H1 (cell line): ENCODE measurements at regions not wholly inside any gene's neighbourhood (a gene's known extent, or its start where the extent isn't known, plus 50 kb on each side); places are given as distances from the start of the nearest gene placed in this dataset.

Experiments used
- CTCF ChIA-PET: fragments of 300-600 bp; sonication (Branson Sonifier 250); formaldehyde crosslinking; loops from one replicate; lab custom pipeline; 2021; ENCODE audit not compliant: partially characterized antibody; lab: Charles Lee
- POLR2A ChIA-PET: fragments of 300-600 bp; sonication (Branson Sonifier 250); formaldehyde crosslinking; loops from one replicate; lab custom pipeline; 2021; ENCODE audit warnings: inconsistent platforms; ENCODE audit not compliant: partially characterized antibody; lab: Charles Lee
- DNase-seq, 2 experiments: peaks; one replicate each; pipeline versions ENCODE4 v3.0.0 to v3.0.0-alpha.2; 2010 to 2022; ENCODE audit warnings: low spot score in 2 of 2, low read depth in 1 of 2, mixed read lengths in 1 of 2
- FAIRE-seq: peaks from 2 replicates; lab custom pipeline; 2011; peaks lifted over from hg19 to GRCh38; lab: Jason Lieb, UNC
- H2AFZ ChIP-seq: 2 replicates; pipeline ENCODE4 v1.8.1; 2012; ENCODE audit warnings: low read length, inconsistent platforms
- H2AK5ac ChIP-seq: 2 replicates; pipeline ENCODE4 v1.6.1; 2013; ENCODE audit warnings: low read depth, low read length
- H2BK120ac ChIP-seq: replicated peaks from 2 replicates; pipeline ENCODE3; 2013; ENCODE audit warnings: low read depth, low read length, inconsistent platforms
- H2BK12ac ChIP-seq: 2 replicates; pipeline ENCODE4 v1.6.1; 2013; ENCODE audit warnings: low read depth, low read length
- H2BK15ac ChIP-seq: 2 replicates; pipeline ENCODE4 v1.6.1; 2013; ENCODE audit warnings: low read length
- H2BK20ac ChIP-seq: 2 replicates; pipeline ENCODE4 v1.6.1; 2013; ENCODE audit warnings: low read length
- H2BK5ac ChIP-seq: 2 replicates; pipeline ENCODE4 v1.6.1; 2013; ENCODE audit warnings: low read depth, low read length
- H3K14ac ChIP-seq: 2 replicates; pipeline ENCODE4 v1.6.1; 2013; ENCODE audit warnings: inconsistent platforms; ENCODE audit not compliant: insufficient read length
- H3K18ac ChIP-seq: 2 replicates; pipeline ENCODE4 v1.6.1; 2013; ENCODE audit warnings: low read length; ENCODE audit errors: extremely low read depth
- H3K23ac ChIP-seq: 2 replicates; pipeline ENCODE4 v1.6.1; 2013; ENCODE audit warnings: inconsistent platforms; ENCODE audit not compliant: insufficient read length
- H3K23me2 ChIP-seq: 2 replicates; pipeline ENCODE4 v1.6.1; 2013; ENCODE audit warnings: low read depth, low read length
- H3K27ac ChIP-seq: 2 replicates; pipeline ENCODE4 v1.6.1; 2011; ENCODE audit warnings: low read depth, low read length, inconsistent platforms
- H3K27me3 ChIP-seq, 4 experiments: replicated peaks in 1 of 4; 1 replicate in 1 of 4; 2 replicates in 3 of 4; pipeline versions ENCODE4 v1.6.1 to v1.8.1; 2011 to 2013; ENCODE audit warnings: low read length in 3 of 4, mild to moderate bottlenecking in 3 of 4, inconsistent platforms in 2 of 4, mixed read lengths in 2 of 4, moderate library complexity in 1 of 4; ENCODE audit not compliant: control insufficient read depth in 3 of 4, insufficient read depth in 3 of 4; ENCODE audit errors: extremely low read depth in 1 of 4
- H3K36me3 ChIP-seq, 4 experiments: 2 replicates each; pipeline versions ENCODE4 v1.6.1 to v1.8.1; 2011 to 2013; ENCODE audit warnings: mild to moderate bottlenecking in 4 of 4, low read length in 3 of 4, moderate library complexity in 2 of 4, control low read depth in 1 of 4, inconsistent platforms in 1 of 4; ENCODE audit not compliant: insufficient read depth in 4 of 4, control insufficient read depth in 2 of 4
- H3K4ac ChIP-seq: replicated peaks from 2 replicates; pipeline ENCODE3; 2013; ENCODE audit warnings: low read length, low read depth, mixed read lengths, inconsistent platforms; ENCODE audit not compliant: insufficient read length
- H3K4me1 ChIP-seq, 4 experiments: replicated peaks in 1 of 4; 1 replicate in 1 of 4; 2 replicates in 3 of 4; pipeline versions ENCODE4 v1.6.1 to v1.8.1; 2011 to 2013; ENCODE audit warnings: low read length in 3 of 4, inconsistent platforms in 2 of 4, mixed read lengths in 1 of 4; ENCODE audit not compliant: insufficient read depth in 4 of 4, control insufficient read depth in 3 of 4
- H3K4me2 ChIP-seq, 2 experiments: 2 replicates each; pipeline versions ENCODE4 v1.6.1 to v1.8.1; 2011 to 2013; ENCODE audit warnings: low read depth in 2 of 2, low read length in 2 of 2, control low read depth in 1 of 2, inconsistent platforms in 1 of 2, mild to moderate bottlenecking in 1 of 2; ENCODE audit not compliant: insufficient read depth in 1 of 2
- H3K4me3 ChIP-seq, 4 experiments: fragments of 200-600, 300-600 bp in 1 of 4; sonication (generic), shearing (Covaris generic), sonication (Bioruptor Twin) in 1 of 4; 2 replicates each; pipeline versions ENCODE4 v1.5.1 to v1.8.1; 2011 to 2016; ENCODE audit warnings: low read length in 4 of 4, low read depth in 3 of 4, control low read depth in 2 of 4, inconsistent platforms in 2 of 4, mild to moderate bottlenecking in 2 of 4, mixed read lengths in 1 of 4, moderate library complexity in 1 of 4; ENCODE audit not compliant: insufficient read depth in 2 of 4; ENCODE audit errors: extremely low read depth in 1 of 4
- H3K56ac ChIP-seq: replicated peaks from 2 replicates; pipeline ENCODE3; 2013; ENCODE audit warnings: low read depth, mild to moderate bottlenecking, mixed read lengths, low read length, inconsistent platforms; ENCODE audit not compliant: insufficient read length
- H3K79me1 ChIP-seq: 2 replicates; pipeline ENCODE4 v1.6.1; 2013; ENCODE audit warnings: low read depth, low read length, control low read depth
- H3K79me2 ChIP-seq, 2 experiments: 2 replicates each; pipeline versions ENCODE4 v1.6.1 to v1.8.1; 2012 to 2013; ENCODE audit warnings: low read length in 2 of 2, mild to moderate bottlenecking in 2 of 2, inconsistent platforms in 1 of 2; ENCODE audit not compliant: insufficient read depth in 2 of 2, control insufficient read depth in 1 of 2
- H3K9ac ChIP-seq, 4 experiments: replicated peaks in 1 of 4; 1 replicate in 1 of 4; 2 replicates in 3 of 4; pipeline versions ENCODE4 v1.6.1 to v1.8.1; 2011 to 2013; ENCODE audit warnings: low read depth in 3 of 4, low read length in 3 of 4, control low read depth in 2 of 4, mild to moderate bottlenecking in 2 of 4, moderate library complexity in 2 of 4, inconsistent platforms in 1 of 4; ENCODE audit errors: extremely low read depth in 1 of 4
- H3K9me3 ChIP-seq, 2 experiments: 2 replicates each; pipeline versions ENCODE4 v1.6.1 to v1.8.1; 2012 to 2013; ENCODE audit warnings: mild to moderate bottlenecking in 2 of 2, moderate library complexity in 2 of 2, control low read depth in 1 of 2, inconsistent platforms in 1 of 2, low read depth in 1 of 2, low read length in 1 of 2, mixed read lengths in 1 of 2; ENCODE audit not compliant: insufficient read depth in 2 of 2
- H4K20me1 ChIP-seq, 2 experiments: replicated peaks in 1 of 2; 2 replicates each; pipeline versions ENCODE3 to v1.8.1; 2011 to 2013; ENCODE audit warnings: inconsistent platforms in 2 of 2, low read length in 2 of 2, mild to moderate bottlenecking in 1 of 2; ENCODE audit not compliant: insufficient read depth in 2 of 2, control insufficient read depth in 1 of 2
- H4K5ac ChIP-seq: 2 replicates; pipeline ENCODE4 v1.6.1; 2013; ENCODE audit warnings: low read length, low read depth, mixed read lengths, inconsistent platforms; ENCODE audit not compliant: insufficient read length
- H4K8ac ChIP-seq: 2 replicates; pipeline ENCODE4 v1.8.0; 2013; ENCODE audit warnings: mild to moderate bottlenecking, moderate library complexity, low read length, inconsistent platforms; ENCODE audit not compliant: insufficient read depth; ENCODE audit errors: extremely low read depth
- H4K91ac ChIP-seq: replicated peaks from 2 replicates; pipeline ENCODE3; 2013; ENCODE audit warnings: low read length, mixed read lengths, inconsistent platforms; ENCODE audit not compliant: insufficient read length
- CEBPB ChIP-seq: IDR thresholded peaks from 2 replicates; pipeline ENCODE4 v1.6.1; 2012; ENCODE audit warnings: low read depth, low read length
- POLR2A ChIP-seq, 2 experiments: IDR thresholded peaks; 1 replicate in 1 of 2; 2 replicates in 1 of 2; pipeline ENCODE4 v1.6.1; 2011; ENCODE audit warnings: low read depth in 2 of 2, low read length in 2 of 2, mild to moderate bottlenecking in 2 of 2; ENCODE audit errors: control extremely low read depth in 1 of 2
- RBBP5 ChIP-seq: IDR thresholded peaks from 2 replicates; pipeline ENCODE4 v1.7.1; 2012; ENCODE audit warnings: low read depth, mild to moderate bottlenecking, inconsistent platforms, low read length, moderate library complexity, borderline replicate concordance
- WGBS, 2 experiments: shearing (Covaris generic) in 1 of 2; methylation state at CpG; one replicate each; pipeline versions ENCODE4 v1.1.6 to v1.1.7; 2013 to 2015; ENCODE audit warnings: low lambda C conversion rate in 2 of 2, mixed read lengths in 2 of 2, inconsistent platforms in 1 of 2, low coverage in 1 of 2, missing lambda C conversion rate in 1 of 2; ENCODE audit not compliant: insufficient replicate concordance in 2 of 2, insufficient coverage in 1 of 2, insufficient read length in 1 of 2; ENCODE audit errors: extremely low coverage in 1 of 2, missing lambda C conversion rate in 1 of 2; 5-methylcytosine and 5-hydroxymethylcytosine counted together

- no peak overlapping the region for H3K4me3 ChIP-seq
- no peaks in the 10 kb centered on the region for H3K36me3 ChIP-seq
- no peak for DNase-seq
- H3K14ac ChIP-seq, result no peak overlapping the region
- H2BK5ac ChIP-seq, result no peak overlapping the region
- WGBS, 2 experiments, result 81% methylated on average over 1 of the region's 1 CpG; no CpG with 5 or more reads in 1 of the 2 experiments
- H2AK5ac ChIP-seq, result no peak overlapping the region
- no peaks in the 10 kb centered on the region for H3K9me3 ChIP-seq
- no peak overlapping the region for H3K4ac ChIP-seq
- no peaks in the 10 kb centered on the region for H4K20me1 ChIP-seq
- no peaks in the 10 kb centered on the region for H3K27me3 ChIP-seq
- TF ChIP-seq POLR2A (IDR thresholded peaks at IDR 0.05; ENCODE audit: control extremely low read depth in 1 of 2, low read depth in 2 of 2, low read length in 2 of 2) (no peak), RBBP5 (no peak), CEBPB (no peak)
- no peak overlapping the region for H2AFZ ChIP-seq
- no peak overlapping the region for H3K4me2 ChIP-seq
- POLR2A ChIA-PET, result no interaction called here
- no peak overlapping the region for H3K27ac ChIP-seq
- H4K91ac ChIP-seq, result no peak overlapping the region
- H3K18ac ChIP-seq, result no peak overlapping the region
- H2BK12ac ChIP-seq, result no peak overlapping the region
- H3K23me2 ChIP-seq, result no peaks in the 10 kb centered on the region
- H2BK15ac ChIP-seq, result no peak overlapping the region
- H3K23ac ChIP-seq, result no peak overlapping the region
- H2BK120ac ChIP-seq, result no peak overlapping the region
- H4K5ac ChIP-seq, result no peak overlapping the region
- no peak overlapping the region for H4K8ac ChIP-seq
- H3K79me1 ChIP-seq, result no peaks in the 10 kb centered on the region
- no peak overlapping the region for H3K9ac ChIP-seq
- no peaks in the 10 kb centered on the region for H3K4me1 ChIP-seq
- no peak overlapping the region for H3K56ac ChIP-seq
- no peak overlapping the region for H2BK20ac ChIP-seq
- FAIRE-seq, result no peak
- CTCF ChIA-PET, result interaction anchor here (0.7 to 2.1 kb wide), 5 partner anchors 39 to 103 kb away, joined by 3 to 4 read pairs (median 4); no protein-coding TSS in a partner anchor
- no peaks in the 10 kb centered on the region for H3K79me2 ChIP-seq
Observed at GRCh38 chr10:61063901-61064300, 119.9 kb upstream of the RHOBTB1 start.
